ENCODE measurements at regions not wholly inside any gene's neighbourhood (a gene's known extent, or its start where the extent isn't known, plus 50 kb on each side); places are given as distances from the start of the nearest gene placed in this dataset.

DNA sequence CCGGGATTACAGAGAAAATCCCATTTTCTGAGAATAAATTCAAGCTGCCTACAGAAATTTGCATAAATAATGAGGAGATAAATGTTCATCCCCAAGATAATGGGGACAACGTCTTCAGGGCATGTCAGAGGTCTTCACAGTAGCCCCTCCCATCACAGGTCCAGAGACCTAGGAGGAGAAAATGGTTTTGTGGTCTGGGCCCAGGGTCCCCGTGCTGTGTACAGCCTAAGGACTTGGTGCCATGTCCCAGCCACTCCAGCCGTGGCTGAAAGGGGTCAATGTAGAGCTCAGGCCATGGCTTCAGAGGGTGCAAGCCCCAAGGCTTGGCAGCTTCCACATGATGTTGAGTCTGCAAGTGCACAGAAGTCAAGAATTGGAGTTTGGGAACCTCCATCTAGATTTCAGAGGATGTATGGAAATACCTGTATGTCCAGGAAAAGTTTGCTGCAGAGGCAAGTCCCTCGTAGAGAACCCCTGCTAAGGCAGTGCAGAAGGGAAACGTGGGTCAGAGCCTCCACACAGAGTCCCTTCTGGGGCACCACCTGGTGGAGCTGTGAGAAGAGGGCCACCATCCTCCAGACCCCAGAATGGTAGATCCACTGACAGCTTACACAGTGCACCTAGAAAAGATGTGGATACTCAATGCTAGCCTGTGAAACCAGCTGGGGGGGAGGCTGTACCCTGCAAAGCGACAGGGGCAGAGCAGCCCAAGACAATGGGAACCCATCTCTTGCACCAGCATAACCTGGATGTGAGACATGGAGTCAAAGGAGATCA lies 176.3 kb downstream of the RASSF9 start:
- H3K9ac ChIP-seq (ENCODE audit: low read depth, low read length, poor library complexity, severe bottlenecking), result no peak overlapping the region
- no peak overlapping the region for H2AFZ ChIP-seq (ENCODE audit: low read length)
- H3K4me2 ChIP-seq (ENCODE audit: low read depth, low read length, poor library complexity, severe bottlenecking), result no peak overlapping the region
- no peaks in the 10 kb centered on the region for H4K20me1 ChIP-seq (ENCODE audit: insufficient read depth, low read length, poor library complexity, severe bottlenecking)
- no peaks in the 10 kb centered on the region for H3K4me1 ChIP-seq (ENCODE audit: insufficient read depth, low read length, poor library complexity, severe bottlenecking)
- no peak overlapping the region for H3K4me3 ChIP-seq (ENCODE audit: low read length, poor library complexity, severe bottlenecking)
- H3K9me3 ChIP-seq (ENCODE audit: insufficient read depth, low read depth, low read length), result 0 out of 2 replicates have a peak, but pooled peaks cover 3% of the 10 kb centered on the region
- H3K9me2 ChIP-seq (replicated peaks; ENCODE audit: low read depth, low read length), result no peaks in the 10 kb centered on the region
- TF ChIP-seq CTCF (conservative IDR thresholded peaks at IDR 0.05; ENCODE audit: low read length) (no peak), EZH2phosphoT487 (IDR thresholded peaks at IDR 0.05; ENCODE audit: borderline replicate concordance) (no peak)
- no peaks in the 10 kb centered on the region for H3F3A ChIP-seq (ENCODE audit: low read depth)
- H3K27me3 ChIP-seq (ENCODE audit: insufficient read depth, low read length, poor library complexity, severe bottlenecking), result no peaks in the 10 kb centered on the region
- H3K36me3 ChIP-seq (ENCODE audit: insufficient read depth, low read length), result no peaks in the 10 kb centered on the region
- no peaks in the 10 kb centered on the region for H3K79me2 ChIP-seq (ENCODE audit: insufficient read depth, low read length)

DNA sequence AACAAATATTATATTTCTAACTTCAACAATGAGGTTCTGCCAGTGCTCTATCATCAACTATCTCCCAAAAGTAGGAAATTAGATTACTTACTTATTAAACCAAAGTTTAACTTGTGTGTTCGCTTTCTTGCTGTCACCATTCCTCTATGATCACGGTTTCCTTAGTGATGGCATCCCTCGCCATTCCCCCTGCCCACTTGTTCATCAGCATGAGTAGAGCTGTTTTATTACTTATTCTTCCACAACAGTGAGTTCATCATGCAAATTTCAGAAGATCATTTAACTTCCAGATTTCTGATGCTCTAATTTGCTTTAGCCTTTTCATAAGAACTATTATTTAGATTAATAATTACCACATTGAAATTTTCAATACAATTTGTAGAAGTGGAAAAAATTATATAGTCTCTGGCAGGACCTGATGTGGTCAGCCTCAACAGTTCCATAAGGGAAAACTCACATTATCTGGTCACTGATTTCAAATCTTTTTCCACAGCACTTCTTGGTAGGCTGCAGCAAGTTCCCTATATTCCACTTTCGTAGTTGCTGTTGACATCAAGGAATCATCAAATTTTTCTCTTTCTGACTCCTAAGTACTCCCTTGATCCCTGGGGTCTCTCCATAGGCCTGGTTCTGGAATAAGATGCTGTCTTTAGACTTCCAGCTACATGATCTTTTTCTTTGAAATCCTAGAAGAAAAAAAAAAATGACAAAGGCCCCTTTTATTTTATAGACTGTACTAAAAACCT lies 174.6 kb downstream of the RASSF9 start:
- Histone ChIP-seq H4K20me1 (ENCODE audit: insufficient read depth, low read length, poor library complexity, severe bottlenecking) (no peaks in the 10 kb centered on the region), H3K4me1 (ENCODE audit: insufficient read depth, low read length, poor library complexity, severe bottlenecking) (no peaks in the 10 kb centered on the region), H3K79me2 (ENCODE audit: insufficient read depth, low read length) (no peaks in the 10 kb centered on the region), H3K4me3 (ENCODE audit: low read length, poor library complexity, severe bottlenecking) (no peak overlapping the region), H3K9me3 (ENCODE audit: insufficient read depth, low read depth, low read length) (0 out of 2 replicates have a peak, but pooled peaks cover 3% of the 10 kb centered on the region), H3K27me3 (ENCODE audit: insufficient read depth, low read length, poor library complexity, severe bottlenecking) (no peaks in the 10 kb centered on the region), H3K9me2 (replicated peaks; ENCODE audit: low read depth, low read length) (no peaks in the 10 kb centered on the region), H2AFZ (ENCODE audit: low read length) (no peak overlapping the region), H3K4me2 (ENCODE audit: low read depth, low read length, poor library complexity, severe bottlenecking) (no peak overlapping the region), H3F3A (ENCODE audit: low read depth) (no peaks in the 10 kb centered on the region), H3K36me3 (ENCODE audit: insufficient read depth, low read length) (no peaks in the 10 kb centered on the region), H3K9ac (ENCODE audit: low read depth, low read length, poor library complexity, severe bottlenecking) (no peak overlapping the region)
- TF ChIP-seq CTCF (conservative IDR thresholded peaks at IDR 0.05; ENCODE audit: low read length), result no peak
- no peak for TF ChIP-seq EZH2phosphoT487 (IDR thresholded peaks at IDR 0.05; ENCODE audit: borderline replicate concordance)

DNA sequence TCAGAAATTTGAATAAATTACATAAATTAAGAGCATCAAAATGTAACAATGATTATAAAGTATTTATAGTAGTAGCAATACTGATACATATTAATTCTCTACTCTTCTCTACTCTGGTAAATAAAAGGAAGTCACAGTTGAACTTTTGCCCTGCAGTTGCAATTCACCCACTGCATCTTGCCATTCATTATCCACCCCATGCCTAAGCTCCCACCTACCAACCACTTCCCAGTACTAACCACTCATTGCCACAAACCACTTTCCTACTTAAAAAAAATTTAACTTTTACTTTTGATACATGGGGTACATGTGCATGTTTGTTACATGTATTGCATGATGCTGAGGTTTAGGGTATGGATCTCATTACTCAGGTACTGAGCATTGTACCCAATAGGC lies 174.0 kb downstream of the RASSF9 start:
- Histone ChIP-seq H3F3A (ENCODE audit: low read depth) (no peaks in the 10 kb centered on the region), H2AFZ (ENCODE audit: low read length) (no peak overlapping the region), H3K9me3 (ENCODE audit: insufficient read depth, low read depth, low read length) (0 out of 2 replicates have a peak, but pooled peaks cover 3% of the 10 kb centered on the region), H3K79me2 (ENCODE audit: insufficient read depth, low read length) (no peaks in the 10 kb centered on the region), H3K4me2 (ENCODE audit: low read depth, low read length, poor library complexity, severe bottlenecking) (no peak overlapping the region), H3K9ac (ENCODE audit: low read depth, low read length, poor library complexity, severe bottlenecking) (no peak overlapping the region), H3K4me3 (ENCODE audit: low read length, poor library complexity, severe bottlenecking) (no peak overlapping the region), H3K9me2 (replicated peaks; ENCODE audit: low read depth, low read length) (no peaks in the 10 kb centered on the region), H4K20me1 (ENCODE audit: insufficient read depth, low read length, poor library complexity, severe bottlenecking) (no peaks in the 10 kb centered on the region), H3K36me3 (ENCODE audit: insufficient read depth, low read length) (no peaks in the 10 kb centered on the region), H3K4me1 (ENCODE audit: insufficient read depth, low read length, poor library complexity, severe bottlenecking) (no peaks in the 10 kb centered on the region), H3K27me3 (ENCODE audit: insufficient read depth, low read length, poor library complexity, severe bottlenecking) (no peaks in the 10 kb centered on the region)
- TF ChIP-seq EZH2phosphoT487 (IDR thresholded peaks at IDR 0.05; ENCODE audit: borderline replicate concordance) (no peak), CTCF (conservative IDR thresholded peaks at IDR 0.05; ENCODE audit: low read length) (no peak)

All from Loucy (cell line).